HCT116 (cell line): ENCODE measurements at regions not wholly inside any gene's neighbourhood (a gene's known extent, or its start where the extent isn't known, plus 50 kb on each side); places are given as distances from the start of the nearest gene placed in this dataset.

Source experiments
- ATAC-seq: fragments of 200-7000 bp; cut with Tn5 transposase; 2 replicates; pipeline ENCODE4 v1.9.1; 2020; ENCODE audit warnings: mild to moderate bottlenecking, moderate library complexity
- BruUV-seq: library from RNA; stranded (reverse); fragments of 400-500 nt; replicated peaks from 2 replicates; lab custom pipeline; 2021; lab: Mats Ljungman, UMichigan
- CTCF ChIA-PET: fragments of 300-600 bp; sonication (Branson Sonifier 250); formaldehyde crosslinking; loops from one replicate; lab custom pipeline; 2021; ENCODE audit warnings: antibody characterized with exemption; lab: Charles Lee
- POLR2A ChIA-PET: fragments of 300-600, 350-600 bp; sonication (Branson Sonifier 250); formaldehyde crosslinking; loops from one replicate; lab custom pipeline; 2021; ENCODE audit warnings: antibody characterized with exemption; lab: Charles Lee
- RAD21 ChIA-PET, 2 experiments: fragments of 300-600 bp; sonication (Branson Sonifier 250); formaldehyde crosslinking; loops; one replicate each; lab custom pipeline; 2023; ENCODE audit warnings: low total read pairs in 2 of 2; ENCODE audit not compliant: uncharacterized antibody in 2 of 2, unreplicated experiment in 2 of 2, low non-redundant PET in 1 of 2; lab: Charles Lee
- DNase-seq: peaks from one replicate; pipeline ENCODE4 v3.0.0-alpha.2; 2010; ENCODE audit warnings: low read depth, low spot score
- H2AFZ ChIP-seq: fragments of 200-600 bp; shearing (Covaris generic), sonication (generic); 2 replicates; pipeline ENCODE4 v1.6.1; 2017; ENCODE audit warnings: low read depth, mixed run types, mixed read lengths, antibody characterized with exemption, low read length; ENCODE audit not compliant: poor library complexity, severe bottlenecking
- H3K27ac ChIP-seq: 2 replicates; pipeline ENCODE4 v1.5.1; 2012; ENCODE audit warnings: low read depth, low read length
- H3K27me3 ChIP-seq: fragments of 200-600 bp; sonication (generic); 2 replicates; pipeline ENCODE4 v1.6.1; 2016; ENCODE audit warnings: mixed run types, low read length, mixed read lengths; ENCODE audit not compliant: insufficient read depth
- H3K36me3 ChIP-seq, 2 experiments: fragments of 200-500 bp in 1 of 2; fragments of 200-600 bp in 1 of 2; sonication (Bioruptor generic) in 1 of 2; sonication (generic) in 1 of 2; 2 replicates each; pipeline versions ENCODE4 v1.5.1 to v1.6.1; 2014 to 2016; ENCODE audit warnings: low read length in 2 of 2, inconsistent platforms in 1 of 2, mixed read lengths in 1 of 2, mixed run types in 1 of 2; ENCODE audit not compliant: insufficient read depth in 2 of 2, control insufficient read depth in 1 of 2
- H3K4me1 ChIP-seq, 2 experiments: fragments of 200-600 bp in 1 of 2; sonication (generic) in 1 of 2; 2 replicates each; pipeline versions ENCODE4 v1.5.1 to v1.6.1; 2012 to 2017; ENCODE audit warnings: low read length in 2 of 2, inconsistent platforms in 1 of 2, mild to moderate bottlenecking in 1 of 2, mixed read lengths in 1 of 2, mixed run types in 1 of 2, moderate library complexity in 1 of 2; ENCODE audit not compliant: insufficient read depth in 2 of 2, control insufficient read depth in 1 of 2
- H3K4me2 ChIP-seq: fragments of 200-600 bp; sonication (generic); 2 replicates; pipeline ENCODE4 v1.6.1; 2017; ENCODE audit warnings: mixed run types, low read length, mixed read lengths
- H3K4me3 ChIP-seq, 2 experiments: fragments of 200-600 bp in 1 of 2; sonication (generic) in 1 of 2; replicated peaks in 1 of 2; 2 replicates each; pipeline ENCODE4 v1.5.1; 2011 to 2016; ENCODE audit warnings: low read length in 2 of 2, control low read depth in 1 of 2, low read depth in 1 of 2, mild to moderate bottlenecking in 1 of 2, mixed read lengths in 1 of 2, mixed run types in 1 of 2
- H3K79me2 ChIP-seq: fragments of 200-600 bp; sonication (generic); 2 replicates; pipeline ENCODE4 v1.6.1; 2017; ENCODE audit warnings: mild to moderate bottlenecking, mixed run types, low read length, moderate library complexity, mixed read lengths; ENCODE audit not compliant: insufficient read depth
- H3K9ac ChIP-seq: fragments of 200-600 bp; sonication (generic); 2 replicates; pipeline ENCODE4 v1.6.1; 2016; ENCODE audit warnings: low read length, mixed read lengths
- H3K9me2 ChIP-seq: fragments of 200-600 bp; sonication (generic), shearing (Covaris generic); 2 replicates; pipeline ENCODE4 v1.6.1; 2017; ENCODE audit warnings: mixed run types, mild to moderate bottlenecking, moderate library complexity; ENCODE audit not compliant: insufficient read depth
- H3K9me3 ChIP-seq, 2 experiments: fragments of 200-500 bp in 1 of 2; fragments of 200-600 bp in 1 of 2; sonication (Bioruptor generic) in 1 of 2; sonication (generic) in 1 of 2; 2 replicates each; pipeline ENCODE4 v1.6.1; 2014 to 2017; ENCODE audit warnings: low read length in 2 of 2, mixed read lengths in 2 of 2, inconsistent platforms in 1 of 2, low read depth in 1 of 2, mild to moderate bottlenecking in 1 of 2, mixed run types in 1 of 2, moderate library complexity in 1 of 2; ENCODE audit not compliant: control insufficient read depth in 1 of 2, insufficient read depth in 1 of 2
- H4K20me1 ChIP-seq: fragments of 200-600 bp; sonication (generic), shearing (Covaris generic); 2 replicates; pipeline ENCODE4 v1.6.1; 2017; ENCODE audit warnings: mixed run types, mild to moderate bottlenecking, moderate library complexity; ENCODE audit not compliant: insufficient read depth
- CTCF ChIP-seq, 3 experiments: fragments of 200-600 bp in 1 of 3; sonication (generic) in 1 of 3; IDR thresholded peaks in 2 of 3; conservative IDR thresholded peaks in 1 of 3; 2 replicates each; pipeline ENCODE4 v1.5.1; 2012 to 2017; ENCODE audit warnings: low read depth in 2 of 3, low read length in 2 of 3, antibody characterized with exemption in 1 of 3, borderline replicate concordance in 1 of 3, control low read depth in 1 of 3, mild to moderate bottlenecking in 1 of 3, mixed read lengths in 1 of 3, mixed run types in 1 of 3, moderate library complexity in 1 of 3; ENCODE audit not compliant: insufficient read depth in 1 of 3
- ELF1 ChIP-seq: IDR thresholded peaks from 2 replicates; pipeline ENCODE4 v1.6.1; 2012; ENCODE audit warnings: low read depth, borderline replicate concordance
- EZH2 ChIP-seq: fragments of 200-600 bp; sonication (generic); IDR thresholded peaks from 2 replicates; pipeline ENCODE4 v1.6.1; 2017; ENCODE audit warnings: antibody characterized with exemption, mixed run types
- EZH2phosphoT487 ChIP-seq: fragments of 200-600 bp; IDR thresholded peaks from 2 replicates; pipeline ENCODE4 v1.6.1; 2018; ENCODE audit warnings: antibody characterized with exemption, borderline replicate concordance
- FOSL1 ChIP-seq: IDR thresholded peaks from 2 replicates; pipeline ENCODE4 v1.6.1; 2012; ENCODE audit warnings: low read depth
- JUND ChIP-seq: IDR thresholded peaks from 2 replicates; pipeline ENCODE4 v1.6.1; 2012
- MAX ChIP-seq: IDR thresholded peaks from 2 replicates; pipeline ENCODE4 v1.6.1; 2012
- SP1 ChIP-seq: IDR thresholded peaks from 2 replicates; pipeline ENCODE4 v1.6.1; 2012; ENCODE audit warnings: low read depth
- ZFX ChIP-seq: fragments of 450-650 bp; IDR thresholded peaks from 2 replicates; pipeline ENCODE4 v1.6.1; 2017
- intact Hi-C: fragments of 100-400 bp; cut with micrococcal nuclease; formaldehyde crosslinking; loops from 2 replicates; pipeline ENCODE4 v1.10.0; 2022
- TF ChIP-seq, protein P1 (sequence below): IDR thresholded peaks from 2 replicates; pipeline ENCODE4 v1.6.1; 2012

GRCh38 chr6:139820210-139820609 is 445.8 kb upstream of the CITED2 start:
- peak; percentile 28 for DNase-seq
- ChIA-PET POLR2A (no interaction called here), RAD21 (no interaction called here), CTCF (no interaction called here)
- intact Hi-C loops = no loop called here
- peak overlapping the region; percentile 97 for H2AFZ ChIP-seq
- peak overlapping the region; percentile 11 to 39 for H3K4me3 ChIP-seq
- TF ChIP-seq FOSL1 = peak; percentile 64
- TF ChIP-seq ELF1 = no peak
- TF ChIP-seq EZH2phosphoT487 = no peak
- TF ChIP-seq MAX = no peak
- no peak for TF ChIP-seq CTCF (IDR thresholded peaks at IDR 0.05 in 2 of 3, conservative IDR thresholded peaks at IDR 0.05 in 1 of 3; ENCODE audit: borderline replicate concordance in 1 of 3, insufficient read depth in 1 of 3, low read depth in 2 of 3, low read length in 2 of 3)
- TF ChIP-seq JUND = peak; percentile 66
- TF ChIP-seq, protein P1, sequence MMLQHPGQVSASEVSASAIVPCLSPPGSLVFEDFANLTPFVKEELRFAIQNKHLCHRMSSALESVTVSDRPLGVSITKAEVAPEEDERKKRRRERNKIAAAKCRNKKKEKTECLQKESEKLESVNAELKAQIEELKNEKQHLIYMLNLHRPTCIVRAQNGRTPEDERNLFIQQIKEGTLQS = no peak
- TF ChIP-seq SP1 = no peak; the same call in 1 of the 2 replicates
- no peak for TF ChIP-seq EZH2
- no peak for TF ChIP-seq ZFX
- H3K9me3 ChIP-seq = no peaks in the 10 kb centered on the region
- no peaks in the 10 kb centered on the region for H3K27me3 ChIP-seq
- peak; percentile 74 for ATAC-seq
- no peaks in the 10 kb centered on the region for H3K9me2 ChIP-seq
- peaks cover 19 to 23% of the 10 kb centered on the region in 2 experiments for H3K4me1 ChIP-seq
- no peaks in the 10 kb centered on the region for H3K79me2 ChIP-seq
- peak overlapping the region; percentile 69 for H3K4me2 ChIP-seq
- BruUV-seq = no TSS peak
- no peak overlapping the region for H3K9ac ChIP-seq
- H3K27ac ChIP-seq = no peak overlapping the region; the same call in 1 of the 2 replicates
- no peaks in the 10 kb centered on the region for H4K20me1 ChIP-seq
- H3K36me3 ChIP-seq = no peaks in the 10 kb centered on the region
